ENCODE measurements at regions not wholly inside any gene's neighbourhood (a gene's known extent, or its start where the extent isn't known, plus 50 kb on each side); places are given as distances from the start of the nearest gene placed in this dataset.
"Not testable (repeated sequence)": the region's sequence is repeated elsewhere in the genome, so short reads cannot be mapped to it uniquely, and the experiment has no call there.

GRCh38 chr20:51154708-51155690 is 132.1 kb upstream of the KCNG1 start:
- no peak for DNase-seq

- DNase-seq: no peak
These were observed 131.2 kb upstream of the KCNG1 start for GRCh38 chr20:51153867-51154707.

- no peak for DNase-seq
These were observed 126.0 kb upstream of the KCNG1 start for GRCh38 chr20:51148941-51149340.

- no peak for DNase-seq
These were observed 121.6 kb upstream of the KCNG1 start for GRCh38 chr20:51144476-51144875.

- DNase-seq: no peak
These were observed 120.7 kb upstream of the KCNG1 start for GRCh38 chr20:51143652-51144051.

GRCh38 chr20:51142448-51142847 is 119.5 kb upstream of the KCNG1 start:
- DNase-seq: no peak

- no peak for DNase-seq
These were observed 117.8 kb upstream of the KCNG1 start for GRCh38 chr20:51140671-51141070.

GRCh38 chr20:51139891-51140290 is 117.0 kb upstream of the KCNG1 start:
- DNase-seq: no peak

- DNase-seq: no peak
These were observed 115.7 kb upstream of the KCNG1 start for GRCh38 chr20:51138576-51138975.

GRCh38 chr20:51137461-51137860 is 114.6 kb upstream of the KCNG1 start:
- DNase-seq: no peak

GRCh38 chr20:51135926-51136715 is 113.2 kb upstream of the KCNG1 start:
- no peak for DNase-seq

GRCh38 chr20:51134405-51134804 is 111.5 kb upstream of the KCNG1 start:
- no peak for DNase-seq

GRCh38 chr20:51132279-51132678 is 109.4 kb upstream of the KCNG1 start:
- no peak for DNase-seq

- DNase-seq: no peak
These were observed 108.9 kb upstream of the KCNG1 start for GRCh38 chr20:51131811-51132210.

- DNase-seq: no peak
These were observed 106.4 kb upstream of the KCNG1 start for GRCh38 chr20:51129147-51129776.

- no peak for DNase-seq
These were observed 105.3 kb upstream of the KCNG1 start for GRCh38 chr20:51128198-51128597.

GRCh38 chr20:51127713-51128112 is 104.8 kb upstream of the KCNG1 start:
- no peak for DNase-seq

- no peak for DNase-seq
These were observed 103.4 kb upstream of the KCNG1 start for GRCh38 chr20:51126337-51126736.

GRCh38 chr20:51125780-51126179 is 102.9 kb upstream of the KCNG1 start:
- DNase-seq: no peak

GRCh38 chr20:51125105-51125504 is 102.2 kb upstream of the KCNG1 start:
- no peak for DNase-seq

- DNase-seq: not testable (repeated sequence)
These were observed 101.0 kb upstream of the KCNG1 start for GRCh38 chr20:51123887-51124286.

- no peak for DNase-seq
These were observed 100.2 kb upstream of the KCNG1 start for GRCh38 chr20:51122931-51123658.

Measured in SHP77 (cell line).